Cardiac fibroblast (primary cell): ENCODE measurements at regions not wholly inside any gene's neighbourhood (a gene's known extent, or its start where the extent isn't known, plus 50 kb on each side); places are given as distances from the start of the nearest gene placed in this dataset.
"Not testable (repeated sequence)": the region's sequence is repeated elsewhere in the genome, so short reads cannot be mapped to it uniquely, and the experiment has no call there.

Experiments used
- DNase-seq, 2 donors: peaks; one replicate each; pipeline versions ENCODE4 v3.0.0 to v3.0.0-alpha.2; 2010; ENCODE audit warnings: low read depth in 2 of 2
- H3K4me3 ChIP-seq, 2 donors: replicated peaks in 1 of 2; 1 replicate in 1 of 2; 2 replicates in 1 of 2; pipeline ENCODE4 v1.5.1; 2011; ENCODE audit warnings: low read depth in 2 of 2, low read length in 2 of 2, mild to moderate bottlenecking in 2 of 2, moderate library complexity in 1 of 2
- CTCF ChIP-seq: IDR thresholded peaks from one replicate; pipeline ENCODE4 v1.5.1; 2011; ENCODE audit warnings: low read depth, mild to moderate bottlenecking, low read length, inconsistent platforms

- no peak for DNase-seq
- no peak for TF ChIP-seq CTCF
- H3K4me3 ChIP-seq: no peak overlapping the region
Measured at GRCh38 chr3:154625756-154626155, 195.8 kb upstream of the GPR149 start.

- H3K4me3 ChIP-seq, DNase-seq: not testable (repeated sequence)
Measured at GRCh38 chr3:154619621-154620020, 189.6 kb upstream of the GPR149 start.

GRCh38 chr3:154616298-154616697, 186.3 kb upstream of the GPR149 start:
- H3K4me3 ChIP-seq: no peak overlapping the region
- DNase-seq: no peak
- no peak for TF ChIP-seq CTCF

GRCh38 chr3:154615471-154615870, 185.5 kb upstream of the GPR149 start:
- no peak for TF ChIP-seq CTCF
- no peak overlapping the region for H3K4me3 ChIP-seq
- DNase-seq: no peak

- no peak for TF ChIP-seq CTCF
- H3K4me3 ChIP-seq: no peak overlapping the region
- no peak for DNase-seq
Measured at GRCh38 chr3:154614601-154615000, 184.6 kb upstream of the GPR149 start.

GRCh38 chr3:154614078-154614477, 184.1 kb upstream of the GPR149 start:
- H3K4me3 ChIP-seq: no peak overlapping the region
- DNase-seq: no peak
- no peak for TF ChIP-seq CTCF

GRCh38 chr3:154602241-154602640, 172.3 kb upstream of the GPR149 start:
- no peak for TF ChIP-seq CTCF
- DNase-seq: no peak

GRCh38 chr3:154598166-154598565, 168.2 kb upstream of the GPR149 start:
- no peak overlapping the region for H3K4me3 ChIP-seq
- TF ChIP-seq CTCF: no peak
- no peak for DNase-seq

More at GRCh38 chr3:154602241-154602640, 172.3 kb upstream of the GPR149 start:
- H3K4me3 ChIP-seq: no peak overlapping the region
